ENCODE measurements at regions not wholly inside any gene's neighbourhood (a gene's known extent, or its start where the extent isn't known, plus 50 kb on each side); places are given as distances from the start of the nearest gene placed in this dataset.

DNA sequence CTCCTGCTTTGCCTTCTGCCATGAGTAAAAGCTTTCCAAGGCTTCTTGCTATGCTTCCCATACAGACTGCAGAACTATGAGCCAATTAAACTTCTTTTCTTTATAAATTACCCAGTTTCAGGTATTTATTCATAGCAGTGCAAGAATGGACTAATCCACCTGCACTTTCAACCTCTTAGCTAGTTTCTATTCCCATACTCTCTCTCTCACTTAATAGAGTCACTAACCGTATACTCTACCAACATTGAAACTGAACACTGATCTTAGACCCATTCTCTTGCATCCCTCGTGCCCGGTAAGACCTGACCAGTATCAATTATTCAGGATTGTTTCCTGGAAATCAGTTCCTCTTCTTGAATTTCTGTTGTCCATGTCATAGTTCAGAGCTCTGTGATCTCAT, 92.7 kb upstream of the TMC3 start:
- Histone ChIP-seq H3K9me3 (ENCODE audit: control insufficient read depth, insufficient read depth, low read depth, low read length) (0 out of 2 replicates have a peak, but pooled peaks cover 3% of the 10 kb centered on the region), H3K36me3 (ENCODE audit: control insufficient read depth, insufficient read depth, low read length) (no peaks in the 10 kb centered on the region), H3K4me1 (ENCODE audit: control insufficient read depth, insufficient read depth, low read length) (no peaks in the 10 kb centered on the region), H3K27me3 (ENCODE audit: control insufficient read depth, insufficient read depth, low read length) (no peaks in the 10 kb centered on the region), H3K27ac (ENCODE audit: low read length) (no peak overlapping the region), H3K4me3 (ENCODE audit: low read depth in 2 of 2, low read length in 2 of 2) (no peak overlapping the region)
- TF ChIP-seq, protein P1, sequence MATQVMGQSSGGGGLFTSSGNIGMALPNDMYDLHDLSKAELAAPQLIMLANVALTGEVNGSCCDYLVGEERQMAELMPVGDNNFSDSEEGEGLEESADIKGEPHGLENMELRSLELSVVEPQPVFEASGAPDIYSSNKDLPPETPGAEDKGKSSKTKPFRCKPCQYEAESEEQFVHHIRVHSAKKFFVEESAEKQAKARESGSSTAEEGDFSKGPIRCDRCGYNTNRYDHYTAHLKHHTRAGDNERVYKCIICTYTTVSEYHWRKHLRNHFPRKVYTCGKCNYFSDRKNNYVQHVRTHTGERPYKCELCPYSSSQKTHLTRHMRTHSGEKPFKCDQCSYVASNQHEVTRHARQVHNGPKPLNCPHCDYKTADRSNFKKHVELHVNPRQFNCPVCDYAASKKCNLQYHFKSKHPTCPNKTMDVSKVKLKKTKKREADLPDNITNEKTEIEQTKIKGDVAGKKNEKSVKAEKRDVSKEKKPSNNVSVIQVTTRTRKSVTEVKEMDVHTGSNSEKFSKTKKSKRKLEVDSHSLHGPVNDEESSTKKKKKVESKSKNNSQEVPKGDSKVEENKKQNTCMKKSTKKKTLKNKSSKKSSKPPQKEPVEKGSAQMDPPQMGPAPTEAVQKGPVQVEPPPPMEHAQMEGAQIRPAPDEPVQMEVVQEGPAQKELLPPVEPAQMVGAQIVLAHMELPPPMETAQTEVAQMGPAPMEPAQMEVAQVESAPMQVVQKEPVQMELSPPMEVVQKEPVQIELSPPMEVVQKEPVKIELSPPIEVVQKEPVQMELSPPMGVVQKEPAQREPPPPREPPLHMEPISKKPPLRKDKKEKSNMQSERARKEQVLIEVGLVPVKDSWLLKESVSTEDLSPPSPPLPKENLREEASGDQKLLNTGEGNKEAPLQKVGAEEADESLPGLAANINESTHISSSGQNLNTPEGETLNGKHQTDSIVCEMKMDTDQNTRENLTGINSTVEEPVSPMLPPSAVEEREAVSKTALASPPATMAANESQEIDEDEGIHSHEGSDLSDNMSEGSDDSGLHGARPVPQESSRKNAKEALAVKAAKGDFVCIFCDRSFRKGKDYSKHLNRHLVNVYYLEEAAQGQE (IDR thresholded peaks at IDR 0.05; ENCODE audit: insufficient read depth in 1 of 2, low read depth in 2 of 2, low read length in 1 of 2): no peak
- TF ChIP-seq TCF7L2 (IDR thresholded peaks at IDR 0.05; ENCODE audit: low read depth, low read length): no peak
- no peak for TF ChIP-seq SIN3A (IDR thresholded peaks at IDR 0.05; ENCODE audit: borderline replicate concordance, insufficient read depth, low read depth, low read length)
- TF ChIP-seq POLR2AphosphoS5 (IDR thresholded peaks at IDR 0.05; ENCODE audit: low read depth, low read length): no peak
- TF ChIP-seq, protein P2, sequence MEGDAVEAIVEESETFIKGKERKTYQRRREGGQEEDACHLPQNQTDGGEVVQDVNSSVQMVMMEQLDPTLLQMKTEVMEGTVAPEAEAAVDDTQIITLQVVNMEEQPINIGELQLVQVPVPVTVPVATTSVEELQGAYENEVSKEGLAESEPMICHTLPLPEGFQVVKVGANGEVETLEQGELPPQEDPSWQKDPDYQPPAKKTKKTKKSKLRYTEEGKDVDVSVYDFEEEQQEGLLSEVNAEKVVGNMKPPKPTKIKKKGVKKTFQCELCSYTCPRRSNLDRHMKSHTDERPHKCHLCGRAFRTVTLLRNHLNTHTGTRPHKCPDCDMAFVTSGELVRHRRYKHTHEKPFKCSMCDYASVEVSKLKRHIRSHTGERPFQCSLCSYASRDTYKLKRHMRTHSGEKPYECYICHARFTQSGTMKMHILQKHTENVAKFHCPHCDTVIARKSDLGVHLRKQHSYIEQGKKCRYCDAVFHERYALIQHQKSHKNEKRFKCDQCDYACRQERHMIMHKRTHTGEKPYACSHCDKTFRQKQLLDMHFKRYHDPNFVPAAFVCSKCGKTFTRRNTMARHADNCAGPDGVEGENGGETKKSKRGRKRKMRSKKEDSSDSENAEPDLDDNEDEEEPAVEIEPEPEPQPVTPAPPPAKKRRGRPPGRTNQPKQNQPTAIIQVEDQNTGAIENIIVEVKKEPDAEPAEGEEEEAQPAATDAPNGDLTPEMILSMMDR (IDR thresholded peaks at IDR 0.05): no peak
- BruUV-seq (replicated peaks): no TSS peak
- ChIA-PET CTCF (no interaction called here), POLR2A (no interaction called here)
- intact Hi-C loops (cut with micrococcal nuclease; ENCODE audit: unreplicated experiment): no loop called here
- no peak for ATAC-seq
- DNase-seq (ENCODE audit: low read depth, low spot score): no peak
- in situ Hi-C loops (cut with HindIII; ENCODE audit: low pct_unique_long_range_greater_than_20kb, low sequenced_read_pairs): no loop called here

DNA sequence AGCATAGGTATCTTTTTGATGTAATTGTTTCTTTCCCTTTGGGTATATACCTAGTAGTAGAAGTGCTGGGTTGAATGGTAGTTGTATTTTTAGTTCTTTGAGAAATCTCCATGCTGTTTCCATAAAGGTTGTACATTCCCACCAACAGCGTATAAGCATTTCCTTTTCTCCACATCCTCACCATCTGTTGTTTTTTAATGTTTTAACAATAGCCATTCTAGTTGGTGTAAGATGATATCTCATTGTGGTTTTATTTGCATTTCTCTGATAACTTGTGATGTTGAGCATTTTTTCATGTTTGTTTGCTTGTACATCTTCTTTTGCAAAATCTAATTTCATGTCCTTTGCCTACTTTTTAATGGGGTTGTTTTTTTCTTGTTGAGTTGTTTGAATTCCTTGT, 80.0 kb upstream of the TMC3 start:
- ChIA-PET POLR2A (no interaction called here), CTCF (no interaction called here)
- intact Hi-C loops (cut with micrococcal nuclease; ENCODE audit: unreplicated experiment): no loop called here
- TF ChIP-seq, protein P1 (IDR thresholded peaks at IDR 0.05; ENCODE audit: insufficient read depth in 1 of 2, low read depth in 2 of 2, low read length in 1 of 2): no peak
- TF ChIP-seq, protein P2 (IDR thresholded peaks at IDR 0.05): no peak
- TF ChIP-seq SIN3A (IDR thresholded peaks at IDR 0.05; ENCODE audit: borderline replicate concordance, insufficient read depth, low read depth, low read length) (no peak), POLR2AphosphoS5 (IDR thresholded peaks at IDR 0.05; ENCODE audit: low read depth, low read length) (no peak), TCF7L2 (IDR thresholded peaks at IDR 0.05; ENCODE audit: low read depth, low read length) (no peak)
- Histone ChIP-seq H3K27ac (ENCODE audit: low read length) (no peak overlapping the region), H3K36me3 (ENCODE audit: control insufficient read depth, insufficient read depth, low read length) (no peaks in the 10 kb centered on the region), H3K27me3 (ENCODE audit: control insufficient read depth, insufficient read depth, low read length) (no peaks in the 10 kb centered on the region), H3K4me3 (ENCODE audit: low read depth in 2 of 2, low read length in 2 of 2) (no peak overlapping the region), H3K4me1 (ENCODE audit: control insufficient read depth, insufficient read depth, low read length) (no peaks in the 10 kb centered on the region), H3K9me3 (ENCODE audit: control insufficient read depth, insufficient read depth, low read depth, low read length) (no peaks in the 10 kb centered on the region)
- no TSS peak for BruUV-seq (replicated peaks)
- in situ Hi-C loops (cut with HindIII; ENCODE audit: low pct_unique_long_range_greater_than_20kb, low sequenced_read_pairs): no loop called here
- DNase-seq (ENCODE audit: low read depth, low spot score) (no peak), ATAC-seq (no peak)
